K562 (cell line): ENCODE measurements at regions not wholly inside any gene's neighbourhood (a gene's known extent, or its start where the extent isn't known, plus 50 kb on each side); places are given as distances from the start of the nearest gene placed in this dataset.

Experiments used
- ATAC-seq: fragments of 200-7000 bp; cut with Tn5 transposase; 3 replicates; pipeline ENCODE4 v1.9.1; 2020; ENCODE audit warnings: moderate library complexity
- BruUV-seq: library from RNA; stranded (reverse); fragments of 400-500 nt; replicated peaks from 2 replicates; lab custom pipeline; 2021; lab: Mats Ljungman, UMichigan
- CTCF ChIA-PET: fragments of 300-600 bp; formaldehyde crosslinking; extraction: SDS; loops from one replicate; lab custom pipeline; 2021; ENCODE audit warnings: low intra/inter-chr PET ratio; lab: Yijun Ruan, JAX
- POLR2A ChIA-PET: fragments of 300-600, 350-650 bp; sonication (Branson Sonifier 250); formaldehyde crosslinking; extraction: SDS; loops from one replicate; lab custom pipeline; 2021; ENCODE audit warnings: antibody characterized with exemption, inconsistent platforms; lab: Yijun Ruan, JAX
- DNase-seq, 4 experiments: peaks; one replicate each; pipeline versions ENCODE4 v3.0.0 to v3.0.0-alpha.2; 2011 to 2018; ENCODE audit warnings: low spot score in 3 of 4, mixed read lengths in 3 of 4; ENCODE audit errors: extremely low read depth in 1 of 4
- FAIRE-seq: peaks from 2 replicates; lab custom pipeline; 2011; peaks lifted over from hg19 to GRCh38; lab: Jason Lieb, UNC
- H2AFZ ChIP-seq: 2 replicates; pipeline ENCODE4 v1.6.0; 2011; ENCODE audit warnings: low read depth, low read length, control low read depth, inconsistent platforms
- H3K27ac ChIP-seq: fragments of 200-600 bp; 3 replicates; pipeline ENCODE4 v1.8.0; 2011; ENCODE audit warnings: low read depth, mild to moderate bottlenecking, control low read depth, inconsistent platforms, low read length, moderate library complexity, mixed read lengths; ENCODE audit errors: extremely low read depth
- H3K27me3 ChIP-seq, 2 experiments: fragments of 300-600 bp in 1 of 2; 2 replicates in 1 of 2; 3 replicates in 1 of 2; pipeline versions ENCODE4 v1.6.0 to v1.8.0; 2011; ENCODE audit warnings: inconsistent platforms in 2 of 2, low read length in 2 of 2, mild to moderate bottlenecking in 1 of 2, mixed read lengths in 1 of 2, moderate library complexity in 1 of 2; ENCODE audit not compliant: control insufficient read depth in 2 of 2, insufficient read depth in 2 of 2
- H3K36me3 ChIP-seq: fragments of 300-600 bp; 3 replicates; pipeline ENCODE4 v1.8.0; 2011; ENCODE audit warnings: mild to moderate bottlenecking, low read length, inconsistent platforms; ENCODE audit not compliant: control insufficient read depth, insufficient read depth
- H3K4me1 ChIP-seq, 2 experiments: fragments of 200-600 bp in 1 of 2; replicated peaks in 1 of 2; 2 replicates in 1 of 2; 3 replicates in 1 of 2; pipeline versions ENCODE4 v1.5.1 to v1.8.0; 2011; ENCODE audit warnings: inconsistent platforms in 2 of 2, low read length in 2 of 2, mild to moderate bottlenecking in 1 of 2, mixed read lengths in 1 of 2, moderate library complexity in 1 of 2; ENCODE audit not compliant: control insufficient read depth in 2 of 2, insufficient read depth in 2 of 2
- H3K4me2 ChIP-seq: 2 replicates; pipeline ENCODE4 v1.6.1; 2011; ENCODE audit warnings: low read length, control low read depth, inconsistent platforms, mixed read lengths; ENCODE audit not compliant: insufficient read depth
- H3K4me3 ChIP-seq: fragments of 200-600 bp; sonication (generic), shearing (Covaris generic); 2 replicates; pipeline ENCODE4 v1.5.1; 2016; ENCODE audit warnings: control low read depth, inconsistent platforms
- H3K79me2 ChIP-seq: fragments of 200-600 bp; 3 replicates; pipeline ENCODE4 v1.8.0; 2011; ENCODE audit warnings: low read length, inconsistent platforms; ENCODE audit not compliant: control insufficient read depth, insufficient read depth
- H3K9ac ChIP-seq, 2 experiments: 2 replicates each; pipeline versions ENCODE4 v1.6.0 to v1.6.1; 2011; ENCODE audit warnings: low read depth in 2 of 2, low read length in 2 of 2, control low read depth in 1 of 2, inconsistent platforms in 1 of 2, mild to moderate bottlenecking in 1 of 2, mixed read lengths in 1 of 2; ENCODE audit not compliant: insufficient read depth in 1 of 2
- H3K9me1 ChIP-seq: one replicate; pipeline ENCODE4 v1.6.0; 2011; ENCODE audit warnings: inconsistent platforms, mild to moderate bottlenecking, low read length, moderate library complexity; ENCODE audit not compliant: control insufficient read depth, insufficient read depth
- H3K9me3 ChIP-seq: replicated peaks from 2 replicates; pipeline ENCODE4 v1.5.1; 2011; ENCODE audit warnings: low read depth, low read length, inconsistent platforms; ENCODE audit not compliant: control insufficient read depth, insufficient read depth
- H4K20me1 ChIP-seq: replicated peaks from 2 replicates; pipeline ENCODE4 v1.6.1; 2011; ENCODE audit warnings: low read length, inconsistent platforms, mixed read lengths; ENCODE audit not compliant: control insufficient read depth, insufficient read depth
- MEIS2 ChIP-seq: fragments of 450-650 bp; IDR thresholded peaks from 2 replicates; pipeline ENCODE4 v1.6.1; 2014; ENCODE audit warnings: mild to moderate bottlenecking; ENCODE audit not compliant: partially characterized antibody
- PBX2 ChIP-seq, 2 experiments: IDR thresholded peaks in 1 of 2; conservative IDR thresholded peaks in 1 of 2; 2 replicates each; pipeline ENCODE4 v1.6.1; 2016; ENCODE audit warnings: low read depth in 2 of 2, mild to moderate bottlenecking in 1 of 2, missing compliant biosample characterization in 1 of 2, missing genetic modification characterization in 1 of 2, moderate library complexity in 1 of 2
- ZNF146 ChIP-seq: IDR thresholded peaks from one replicate; pipeline ENCODE4 v1.6.1; 2018; ENCODE audit warnings: missing compliant biosample characterization; ENCODE audit not compliant: unreplicated experiment
- WGBS: fragments of 100-300 bp; shearing (Covaris generic); methylation state at CpG from one replicate; pipeline ENCODE4 v1.1.6; 2016; ENCODE audit warnings: low coverage, mixed read lengths; ENCODE audit not compliant: insufficient coverage; ENCODE audit errors: missing lambda C conversion rate; 5-methylcytosine and 5-hydroxymethylcytosine counted together
- in situ Hi-C: fragments of 300-500 bp; cut with MboI; formaldehyde crosslinking; loops from 4 replicates; pipeline ENCODE4 v1.15.0; 2018; ENCODE audit warnings: inconsistent platforms, mixed read lengths
- intact Hi-C: fragments of 100-400 bp; cut with micrococcal nuclease; formaldehyde crosslinking; loops from 2 replicates; pipeline ENCODE4 v1.14.2; 2022

- ATAC-seq (no peak), DNase-seq (no peak), FAIRE-seq (no peak)
- ChIA-PET POLR2A (interaction anchor here (0.7 to 1.4 kb wide), 3 partner anchors 9 to 25 kb away, joined by 3 read pairs; no protein-coding TSS in a partner anchor), CTCF (no interaction called here)
- no peaks in the 10 kb centered on the region for H3K9me1 ChIP-seq
- H3K27me3 ChIP-seq, result peaks cover 66 to 69% of the 10 kb centered on the region in 2 experiments
- H3K9ac ChIP-seq, result no peak overlapping the region
- H3K4me1 ChIP-seq, result peaks cover 0 to 4% of the 10 kb centered on the region in 2 experiments; a peak in 2 of 5 replicates
- H3K9me3 ChIP-seq, result no peaks in the 10 kb centered on the region
- no peak overlapping the region for H3K4me3 ChIP-seq
- TF ChIP-seq MEIS2 (peak; percentile 9), ZNF146 (CRISPR knock-in tag) (no peak), PBX2 (CRISPR knock-in tag; IDR thresholded peaks at IDR 0.05; ENCODE audit: low read depth) (no peak), PBX2 (tag; conservative IDR thresholded peaks at IDR 0.05; ENCODE audit: low read depth) (peak; percentile 46; the same call in 1 of the 2 replicates)
- H3K79me2 ChIP-seq, result no peaks in the 10 kb centered on the region
- H3K4me2 ChIP-seq, result no peak overlapping the region
- H3K36me3 ChIP-seq, result no peaks in the 10 kb centered on the region
- WGBS, result 1% methylated on average over 12 of the region's 12 CpGs
- no peak overlapping the region for H3K27ac ChIP-seq
- H4K20me1 ChIP-seq, result peaks cover 3% of the 10 kb centered on the region; the same call in 1 of the 2 replicates
- intact Hi-C loops, result no loop called here
- BruUV-seq, result no TSS peak
- in situ Hi-C loops, result no loop called here
- H2AFZ ChIP-seq, result no peak overlapping the region
Observed at GRCh38 chr6:37756135-37756534, 58.5 kb upstream of the MDGA1 start.
